ENCODE measurements at regions not wholly inside any gene's neighbourhood (a gene's known extent, or its start where the extent isn't known, plus 50 kb on each side); places are given as distances from the start of the nearest gene placed in this dataset.

DNA sequence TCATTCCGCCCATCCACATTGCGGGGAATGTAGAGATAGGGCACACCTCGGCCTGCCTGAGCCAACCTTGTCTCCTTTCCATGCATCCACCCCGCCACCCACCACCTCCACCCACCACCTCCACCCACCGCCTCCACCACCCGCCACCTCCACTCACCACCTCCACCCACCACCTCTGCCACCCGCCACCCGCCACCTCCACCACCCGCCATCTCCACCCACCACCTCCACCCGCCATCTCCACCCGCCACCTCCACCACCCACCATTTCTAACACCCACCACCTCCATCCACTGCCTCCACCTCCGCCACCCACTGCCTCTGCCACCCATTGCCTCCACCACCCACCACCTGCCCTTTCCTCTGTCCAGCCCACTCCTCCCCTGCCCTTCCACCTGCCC, 78.4 kb downstream of the IGLL1 start:
- ChIA-PET CTCF (ENCODE audit: unreplicated experiment) (no interaction called here), POLR2A (no interaction called here)
- Histone ChIP-seq H2AFZ (ENCODE audit: low read length) (no peak overlapping the region), H3K9me3 (ENCODE audit: low read length) (no peaks in the 10 kb centered on the region), H3K9me2 (ENCODE audit: insufficient read depth, low read length) (no peaks in the 10 kb centered on the region), H3K79me2 (ENCODE audit: insufficient read depth, low read depth, low read length) (no peaks in the 10 kb centered on the region), H4K20me1 (ENCODE audit: insufficient read depth, low read length) (no peaks in the 10 kb centered on the region), H3K36me3 (ENCODE audit: insufficient read depth, low read length) (no peaks in the 10 kb centered on the region), H3K4me3 (ENCODE audit: low read depth, low read length, poor library complexity, severe bottlenecking) (no peak overlapping the region), H3K4me1 (ENCODE audit: insufficient read depth, low read length, poor library complexity, severe bottlenecking) (peaks cover 18% of the 10 kb centered on the region), H3K4me2 (ENCODE audit: low read length) (no peak overlapping the region), H3K27ac (ENCODE audit: low read depth, low read length, poor library complexity, severe bottlenecking) (no peak overlapping the region)
- intact Hi-C loops (cut with micrococcal nuclease; ENCODE audit: unreplicated experiment) = no loop called here
- no TSS peak for BruUV-seq (replicated peaks)
- DNase-seq (ENCODE audit: low spot score) = no peak
- no peak for TF ChIP-seq EZH2phosphoT487 (IDR thresholded peaks at IDR 0.05; ENCODE audit: borderline replicate concordance, low read depth, low read length)
- TF ChIP-seq, protein P1, sequence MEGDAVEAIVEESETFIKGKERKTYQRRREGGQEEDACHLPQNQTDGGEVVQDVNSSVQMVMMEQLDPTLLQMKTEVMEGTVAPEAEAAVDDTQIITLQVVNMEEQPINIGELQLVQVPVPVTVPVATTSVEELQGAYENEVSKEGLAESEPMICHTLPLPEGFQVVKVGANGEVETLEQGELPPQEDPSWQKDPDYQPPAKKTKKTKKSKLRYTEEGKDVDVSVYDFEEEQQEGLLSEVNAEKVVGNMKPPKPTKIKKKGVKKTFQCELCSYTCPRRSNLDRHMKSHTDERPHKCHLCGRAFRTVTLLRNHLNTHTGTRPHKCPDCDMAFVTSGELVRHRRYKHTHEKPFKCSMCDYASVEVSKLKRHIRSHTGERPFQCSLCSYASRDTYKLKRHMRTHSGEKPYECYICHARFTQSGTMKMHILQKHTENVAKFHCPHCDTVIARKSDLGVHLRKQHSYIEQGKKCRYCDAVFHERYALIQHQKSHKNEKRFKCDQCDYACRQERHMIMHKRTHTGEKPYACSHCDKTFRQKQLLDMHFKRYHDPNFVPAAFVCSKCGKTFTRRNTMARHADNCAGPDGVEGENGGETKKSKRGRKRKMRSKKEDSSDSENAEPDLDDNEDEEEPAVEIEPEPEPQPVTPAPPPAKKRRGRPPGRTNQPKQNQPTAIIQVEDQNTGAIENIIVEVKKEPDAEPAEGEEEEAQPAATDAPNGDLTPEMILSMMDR (conservative IDR thresholded peaks at IDR 0.05; ENCODE audit: low read length) = no peak

DNA sequence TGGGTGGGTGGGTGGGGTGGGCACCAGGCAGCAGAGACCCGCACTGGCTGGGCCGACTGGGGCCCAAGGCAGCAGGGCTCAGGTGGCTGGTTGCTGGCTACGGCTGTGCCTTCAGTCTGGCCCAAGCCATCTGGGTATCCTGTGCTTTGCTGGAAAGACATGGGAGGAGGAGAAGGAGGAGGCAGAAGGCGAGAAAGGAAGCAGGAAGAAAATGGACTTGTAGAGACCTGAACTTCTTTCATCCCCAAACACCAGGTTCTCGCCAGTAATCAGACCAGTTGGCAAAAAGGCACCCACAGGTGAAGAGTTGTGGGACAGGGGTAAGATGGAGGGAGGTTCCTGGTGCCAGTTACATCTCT, 78.8 kb downstream of the IGLL1 start:
- H2AFZ ChIP-seq (ENCODE audit: low read length) = no peak overlapping the region

GRCh38 chr22:23500508-23501260, 79.4 kb downstream of the IGLL1 start:
- TF ChIP-seq EZH2phosphoT487 (IDR thresholded peaks at IDR 0.05; ENCODE audit: borderline replicate concordance, low read depth, low read length) = no peak
- TF ChIP-seq, protein P1 (conservative IDR thresholded peaks at IDR 0.05; ENCODE audit: low read length) = no peak
- Histone ChIP-seq H3K9me3 (ENCODE audit: low read length) (no peaks in the 10 kb centered on the region), H3K4me3 (ENCODE audit: low read depth, low read length, poor library complexity, severe bottlenecking) (no peak overlapping the region), H3K79me2 (ENCODE audit: insufficient read depth, low read depth, low read length) (no peaks in the 10 kb centered on the region), H3K9me2 (ENCODE audit: insufficient read depth, low read length) (no peaks in the 10 kb centered on the region), H3K4me1 (ENCODE audit: insufficient read depth, low read length, poor library complexity, severe bottlenecking) (peaks cover 23% of the 10 kb centered on the region), H2AFZ (ENCODE audit: low read length) (no peak overlapping the region), H4K20me1 (ENCODE audit: insufficient read depth, low read length) (no peaks in the 10 kb centered on the region), H3K27ac (ENCODE audit: low read depth, low read length, poor library complexity, severe bottlenecking) (no peak overlapping the region), H3K36me3 (ENCODE audit: insufficient read depth, low read length) (no peaks in the 10 kb centered on the region), H3K4me2 (ENCODE audit: low read length) (no peak overlapping the region)
- ChIA-PET CTCF (ENCODE audit: unreplicated experiment) (no interaction called here), POLR2A (no interaction called here)
- intact Hi-C loops (cut with micrococcal nuclease; ENCODE audit: unreplicated experiment) = no loop called here
- DNase-seq (ENCODE audit: low spot score) = no peak
- no TSS peak for BruUV-seq (replicated peaks)

More for the DNA sequence above, 78.8 kb downstream of the IGLL1 start:
- Histone ChIP-seq H3K79me2 (ENCODE audit: insufficient read depth, low read depth, low read length) (no peaks in the 10 kb centered on the region), H3K36me3 (ENCODE audit: insufficient read depth, low read length) (no peaks in the 10 kb centered on the region), H3K4me2 (ENCODE audit: low read length) (no peak overlapping the region), H3K4me3 (ENCODE audit: low read depth, low read length, poor library complexity, severe bottlenecking) (no peak overlapping the region), H4K20me1 (ENCODE audit: insufficient read depth, low read length) (no peaks in the 10 kb centered on the region), H3K4me1 (ENCODE audit: insufficient read depth, low read length, poor library complexity, severe bottlenecking) (peaks cover 18% of the 10 kb centered on the region), H3K27ac (ENCODE audit: low read depth, low read length, poor library complexity, severe bottlenecking) (no peak overlapping the region), H3K9me2 (ENCODE audit: insufficient read depth, low read length) (no peaks in the 10 kb centered on the region), H3K9me3 (ENCODE audit: low read length) (no peaks in the 10 kb centered on the region)
- CTCF ChIA-PET (ENCODE audit: unreplicated experiment) = no interaction called here
- intact Hi-C loops (cut with micrococcal nuclease; ENCODE audit: unreplicated experiment) = no loop called here
- no TSS peak for BruUV-seq (replicated peaks)
- DNase-seq (ENCODE audit: low spot score) = no peak
- no peak for TF ChIP-seq EZH2phosphoT487 (IDR thresholded peaks at IDR 0.05; ENCODE audit: borderline replicate concordance, low read depth, low read length)
- TF ChIP-seq, protein P1 (conservative IDR thresholded peaks at IDR 0.05; ENCODE audit: low read length) = no peak
- POLR2A ChIA-PET = no interaction called here

Measured in OCI-LY7 (cell line).